ENCODE measurements at regions not wholly inside any gene's neighbourhood (a gene's known extent, or its start where the extent isn't known, plus 50 kb on each side); places are given as distances from the start of the nearest gene placed in this dataset.
A peak's percentile ranks its signal among the peaks of the same experiment; 100 is the strongest.
"Not testable (repeated sequence)": the region's sequence is repeated elsewhere in the genome, so short reads cannot be mapped to it uniquely, and the experiment has no call there.

- Histone ChIP-seq H3K9me3 (no peaks in the 10 kb centered on the region), H3K27ac (peak overlapping the region in 1 of 4 donors; percentile 53), H3K4me1 (peaks cover 0 to 15% (median 10%) of the 10 kb centered on the region in 3 donors), H3K36me3 (no peaks in the 10 kb centered on the region), H3K27me3 (no peaks in the 10 kb centered on the region), H3K4me3 (no peak overlapping the region)
- intact Hi-C loops (cut with DNase I): no loop called here
- DNase-seq: no peak
- 85 to 87% methylated on average over 8 of the region's 8 CpGs for WGBS, 2 donors
- no peak for TF ChIP-seq CTCF (IDR thresholded peaks at IDR 0.05)
- TF ChIP-seq POLR2A (IDR thresholded peaks at IDR 0.05): no peak
Measured at GRCh38 chr15:67947254-67948039, 106.7 kb upstream of the PIAS1 start.

GRCh38 chr15:67948215-67948614 lies 105.9 kb upstream of the PIAS1 start:
- peaks cover 0 to 15% (median 10%) of the 10 kb centered on the region in 3 donors for H3K4me1 ChIP-seq
- no peaks in the 10 kb centered on the region for H3K27me3 ChIP-seq
- no peaks in the 10 kb centered on the region for H3K9me3 ChIP-seq
- TF ChIP-seq CTCF (IDR thresholded peaks at IDR 0.05) (no peak), POLR2A (IDR thresholded peaks at IDR 0.05) (no peak)
- no peak overlapping the region for H3K27ac ChIP-seq
- no peak for DNase-seq
- WGBS, 2 donors: 89% methylated on average over 2 of the region's 2 CpGs
- intact Hi-C loops (cut with DNase I): no loop called here
- H3K4me3 ChIP-seq: no peak overlapping the region
- H3K36me3 ChIP-seq: no peaks in the 10 kb centered on the region

GRCh38 chr15:67951187-67951586 lies 102.9 kb upstream of the PIAS1 start:
- H3K27ac ChIP-seq; H3K36me3 ChIP-seq; H3K27me3 ChIP-seq; H3K9me3 ChIP-seq; H3K4me3 ChIP-seq; intact Hi-C loops (cut with DNase I); DNase-seq: not testable (repeated sequence)
- WGBS, 2 donors: 66 to 68% methylated on average over 3 of the region's 3 CpGs
- peaks cover 0 to 26% (median 11%) of the 10 kb centered on the region in 3 donors for H3K4me1 ChIP-seq

- no peak for DNase-seq
- no peaks in the 10 kb centered on the region for H3K9me3 ChIP-seq
- no peak overlapping the region for H3K27ac ChIP-seq
- H3K4me3 ChIP-seq: no peak overlapping the region
- WGBS, 2 donors: 68 to 81% methylated on average over 2 of the region's 2 CpGs
- no peaks in the 10 kb centered on the region for H3K27me3 ChIP-seq
- H3K4me1 ChIP-seq: peaks cover 0 to 35% (median 17%) of the 10 kb centered on the region in 3 donors
- intact Hi-C loops (cut with DNase I): no loop called here
- TF ChIP-seq POLR2A (IDR thresholded peaks at IDR 0.05): no peak
- TF ChIP-seq CTCF (IDR thresholded peaks at IDR 0.05): no peak
- H3K36me3 ChIP-seq: no peaks in the 10 kb centered on the region
Measured at GRCh38 chr15:67953299-67953698, 100.8 kb upstream of the PIAS1 start.

GRCh38 chr15:67955252-67955651 lies 98.9 kb upstream of the PIAS1 start:
- Histone ChIP-seq H3K36me3 (no peaks in the 10 kb centered on the region), H3K9me3 (no peaks in the 10 kb centered on the region), H3K4me3 (no peak overlapping the region), H3K4me1 (peaks cover 0 to 40% (median 20%) of the 10 kb centered on the region in 3 donors), H3K27ac (peak overlapping the region in 3 of 4 donors; percentile 15 to 82 (median 70)), H3K27me3 (no peaks in the 10 kb centered on the region)
- 73 to 79% methylated on average over 6 of the region's 6 CpGs for WGBS, 2 donors
- intact Hi-C loops (cut with DNase I): no loop called here
- DNase-seq: no peak
- no peak for TF ChIP-seq CTCF (IDR thresholded peaks at IDR 0.05)
- no peak for TF ChIP-seq POLR2A (IDR thresholded peaks at IDR 0.05)

Data from esophagus squamous epithelium (tissue), 5 donors.